ENCODE measurements at regions not wholly inside any gene's neighbourhood (a gene's known extent, or its start where the extent isn't known, plus 50 kb on each side); places are given as distances from the start of the nearest gene placed in this dataset.

DNA sequence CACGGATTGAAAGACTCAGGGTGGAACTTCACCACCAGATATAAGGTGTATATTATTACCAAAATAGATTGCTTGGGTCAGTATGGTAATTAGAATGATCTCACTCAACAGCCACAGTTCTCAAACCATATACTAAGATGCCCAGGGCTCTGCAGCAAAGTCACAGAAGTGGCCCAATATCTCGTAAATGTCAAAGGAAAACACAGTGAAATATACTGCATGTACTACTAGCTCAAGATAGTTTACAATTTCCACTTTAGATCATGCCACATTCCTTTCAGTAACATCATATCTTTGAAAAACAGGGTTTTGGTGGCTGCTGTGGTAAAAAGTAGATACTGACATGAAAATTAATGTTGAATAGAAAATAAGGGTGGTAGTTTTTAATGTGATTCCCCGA lies 180.3 kb upstream of the ATP1B1 start:
- TF ChIP-seq ATF1 (CRISPR knock-in tag; IDR thresholded peaks at IDR 0.05) (no peak), SP1 (CRISPR knock-in tag; conservative IDR thresholded peaks at IDR 0.05) (no peak), JAZF1 (CRISPR knock-in tag; IDR thresholded peaks at IDR 0.05) (no peak), GRHL2 (CRISPR knock-in tag; IDR thresholded peaks at IDR 0.05; ENCODE audit: insufficient replicate concordance, severe bottlenecking) (no peak), FOXK1 (CRISPR knock-in tag; IDR thresholded peaks at IDR 0.05) (no peak), MYBL2 (CRISPR knock-in tag; IDR thresholded peaks at IDR 0.05) (no peak), ZNF232 (CRISPR knock-in tag; IDR thresholded peaks at IDR 0.05) (no peak)
- TF ChIP-seq, protein P1, sequence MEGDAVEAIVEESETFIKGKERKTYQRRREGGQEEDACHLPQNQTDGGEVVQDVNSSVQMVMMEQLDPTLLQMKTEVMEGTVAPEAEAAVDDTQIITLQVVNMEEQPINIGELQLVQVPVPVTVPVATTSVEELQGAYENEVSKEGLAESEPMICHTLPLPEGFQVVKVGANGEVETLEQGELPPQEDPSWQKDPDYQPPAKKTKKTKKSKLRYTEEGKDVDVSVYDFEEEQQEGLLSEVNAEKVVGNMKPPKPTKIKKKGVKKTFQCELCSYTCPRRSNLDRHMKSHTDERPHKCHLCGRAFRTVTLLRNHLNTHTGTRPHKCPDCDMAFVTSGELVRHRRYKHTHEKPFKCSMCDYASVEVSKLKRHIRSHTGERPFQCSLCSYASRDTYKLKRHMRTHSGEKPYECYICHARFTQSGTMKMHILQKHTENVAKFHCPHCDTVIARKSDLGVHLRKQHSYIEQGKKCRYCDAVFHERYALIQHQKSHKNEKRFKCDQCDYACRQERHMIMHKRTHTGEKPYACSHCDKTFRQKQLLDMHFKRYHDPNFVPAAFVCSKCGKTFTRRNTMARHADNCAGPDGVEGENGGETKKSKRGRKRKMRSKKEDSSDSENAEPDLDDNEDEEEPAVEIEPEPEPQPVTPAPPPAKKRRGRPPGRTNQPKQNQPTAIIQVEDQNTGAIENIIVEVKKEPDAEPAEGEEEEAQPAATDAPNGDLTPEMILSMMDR (IDR thresholded peaks at IDR 0.05), result no peak
- TF ChIP-seq, protein P2, sequence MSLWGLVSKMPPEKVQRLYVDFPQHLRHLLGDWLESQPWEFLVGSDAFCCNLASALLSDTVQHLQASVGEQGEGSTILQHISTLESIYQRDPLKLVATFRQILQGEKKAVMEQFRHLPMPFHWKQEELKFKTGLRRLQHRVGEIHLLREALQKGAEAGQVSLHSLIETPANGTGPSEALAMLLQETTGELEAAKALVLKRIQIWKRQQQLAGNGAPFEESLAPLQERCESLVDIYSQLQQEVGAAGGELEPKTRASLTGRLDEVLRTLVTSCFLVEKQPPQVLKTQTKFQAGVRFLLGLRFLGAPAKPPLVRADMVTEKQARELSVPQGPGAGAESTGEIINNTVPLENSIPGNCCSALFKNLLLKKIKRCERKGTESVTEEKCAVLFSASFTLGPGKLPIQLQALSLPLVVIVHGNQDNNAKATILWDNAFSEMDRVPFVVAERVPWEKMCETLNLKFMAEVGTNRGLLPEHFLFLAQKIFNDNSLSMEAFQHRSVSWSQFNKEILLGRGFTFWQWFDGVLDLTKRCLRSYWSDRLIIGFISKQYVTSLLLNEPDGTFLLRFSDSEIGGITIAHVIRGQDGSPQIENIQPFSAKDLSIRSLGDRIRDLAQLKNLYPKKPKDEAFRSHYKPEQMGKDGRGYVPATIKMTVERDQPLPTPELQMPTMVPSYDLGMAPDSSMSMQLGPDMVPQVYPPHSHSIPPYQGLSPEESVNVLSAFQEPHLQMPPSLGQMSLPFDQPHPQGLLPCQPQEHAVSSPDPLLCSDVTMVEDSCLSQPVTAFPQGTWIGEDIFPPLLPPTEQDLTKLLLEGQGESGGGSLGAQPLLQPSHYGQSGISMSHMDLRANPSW (CRISPR knock-in tag; conservative IDR thresholded peaks at IDR 0.05; ENCODE audit: low read depth), result no peak
- TF ChIP-seq, protein P3, sequence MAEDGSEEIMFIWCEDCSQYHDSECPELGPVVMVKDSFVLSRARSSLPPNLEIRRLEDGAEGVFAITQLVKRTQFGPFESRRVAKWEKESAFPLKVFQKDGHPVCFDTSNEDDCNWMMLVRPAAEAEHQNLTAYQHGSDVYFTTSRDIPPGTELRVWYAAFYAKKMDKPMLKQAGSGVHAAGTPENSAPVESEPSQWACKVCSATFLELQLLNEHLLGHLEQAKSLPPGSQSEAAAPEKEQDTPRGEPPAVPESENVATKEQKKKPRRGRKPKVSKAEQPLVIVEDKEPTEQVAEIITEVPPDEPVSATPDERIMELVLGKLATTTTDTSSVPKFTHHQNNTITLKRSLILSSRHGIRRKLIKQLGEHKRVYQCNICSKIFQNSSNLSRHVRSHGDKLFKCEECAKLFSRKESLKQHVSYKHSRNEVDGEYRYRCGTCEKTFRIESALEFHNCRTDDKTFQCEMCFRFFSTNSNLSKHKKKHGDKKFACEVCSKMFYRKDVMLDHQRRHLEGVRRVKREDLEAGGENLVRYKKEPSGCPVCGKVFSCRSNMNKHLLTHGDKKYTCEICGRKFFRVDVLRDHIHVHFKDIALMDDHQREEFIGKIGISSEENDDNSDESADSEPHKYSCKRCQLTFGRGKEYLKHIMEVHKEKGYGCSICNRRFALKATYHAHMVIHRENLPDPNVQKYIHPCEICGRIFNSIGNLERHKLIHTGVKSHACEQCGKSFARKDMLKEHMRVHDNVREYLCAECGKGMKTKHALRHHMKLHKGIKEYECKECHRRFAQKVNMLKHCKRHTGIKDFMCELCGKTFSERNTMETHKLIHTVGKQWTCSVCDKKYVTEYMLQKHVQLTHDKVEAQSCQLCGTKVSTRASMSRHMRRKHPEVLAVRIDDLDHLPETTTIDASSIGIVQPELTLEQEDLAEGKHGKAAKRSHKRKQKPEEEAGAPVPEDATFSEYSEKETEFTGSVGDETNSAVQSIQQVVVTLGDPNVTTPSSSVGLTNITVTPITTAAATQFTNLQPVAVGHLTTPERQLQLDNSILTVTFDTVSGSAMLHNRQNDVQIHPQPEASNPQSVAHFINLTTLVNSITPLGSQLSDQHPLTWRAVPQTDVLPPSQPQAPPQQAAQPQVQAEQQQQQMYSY (CRISPR knock-in tag; IDR thresholded peaks at IDR 0.05), result no peak
- TF ChIP-seq, protein P4, sequence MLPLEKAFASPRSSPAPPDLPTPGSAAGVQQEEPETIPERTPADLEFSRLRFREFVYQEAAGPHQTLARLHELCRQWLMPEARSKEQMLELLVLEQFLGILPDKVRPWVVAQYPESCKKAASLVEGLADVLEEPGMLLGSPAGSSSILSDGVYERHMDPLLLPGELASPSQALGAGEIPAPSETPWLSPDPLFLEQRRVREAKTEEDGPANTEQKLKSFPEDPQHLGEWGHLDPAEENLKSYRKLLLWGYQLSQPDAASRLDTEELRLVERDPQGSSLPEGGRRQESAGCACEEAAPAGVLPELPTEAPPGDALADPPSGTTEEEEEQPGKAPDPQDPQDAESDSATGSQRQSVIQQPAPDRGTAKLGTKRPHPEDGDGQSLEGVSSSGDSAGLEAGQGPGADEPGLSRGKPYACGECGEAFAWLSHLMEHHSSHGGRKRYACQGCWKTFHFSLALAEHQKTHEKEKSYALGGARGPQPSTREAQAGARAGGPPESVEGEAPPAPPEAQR (CRISPR knock-in tag; IDR thresholded peaks at IDR 0.05), result no peak
- TF ChIP-seq, protein P5, sequence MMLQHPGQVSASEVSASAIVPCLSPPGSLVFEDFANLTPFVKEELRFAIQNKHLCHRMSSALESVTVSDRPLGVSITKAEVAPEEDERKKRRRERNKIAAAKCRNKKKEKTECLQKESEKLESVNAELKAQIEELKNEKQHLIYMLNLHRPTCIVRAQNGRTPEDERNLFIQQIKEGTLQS (CRISPR knock-in tag; conservative IDR thresholded peaks at IDR 0.05), result no peak
